Suprapubic skin (tissue), 4 donors: ENCODE measurements at regions not wholly inside any gene's neighbourhood (a gene's known extent, or its start where the extent isn't known, plus 50 kb on each side); places are given as distances from the start of the nearest gene placed in this dataset.

Experiments
- DNase-seq, 2 donors: peaks; one replicate each; pipeline ENCODE4 v3.0.0-alpha.2; 2019; ENCODE audit warnings: low spot score in 2 of 2
- H3K27ac ChIP-seq: fragments of 200-600 bp; sonication (generic); one replicate; pipeline ENCODE4 v1.5.1; 2019
- H3K27me3 ChIP-seq: fragments of 200-600 bp; sonication (generic); one replicate; pipeline ENCODE4 v1.5.1; 2019
- H3K36me3 ChIP-seq: fragments of 200-600 bp; sonication (generic); one replicate; pipeline ENCODE4 v1.5.1; 2019
- H3K4me1 ChIP-seq: fragments of 200-600 bp; sonication (generic); one replicate; pipeline ENCODE4 v1.5.1; 2019
- H3K4me3 ChIP-seq: fragments of 200-600 bp; sonication (generic); one replicate; pipeline ENCODE4 v1.5.1; 2019; ENCODE audit warnings: mild to moderate bottlenecking
- H3K9me3 ChIP-seq: fragments of 200-600 bp; sonication (generic); one replicate; pipeline ENCODE4 v1.5.1; 2019
- CTCF ChIP-seq, 2 donors: fragments of 200-600 bp in 1 of 2; fragments of 450-650 bp in 1 of 2; sonication (generic) in 1 of 2; IDR thresholded peaks; one replicate each; pipeline ENCODE4 v1.5.1; 2016 to 2019; ENCODE audit warnings: antibody characterized with exemption in 2 of 2, mild to moderate bottlenecking in 1 of 2, moderate library complexity in 1 of 2
- EP300 ChIP-seq: sonication (generic); formaldehyde crosslinking; IDR thresholded peaks from one replicate; pipeline ENCODE4 v1.6.1; 2017; ENCODE audit warnings: antibody characterized with exemption
- POLR2A ChIP-seq, 2 donors: fragments of 450-650 bp; IDR thresholded peaks; one replicate each; pipeline ENCODE4 v1.6.1; 2017; ENCODE audit warnings: antibody characterized with exemption in 2 of 2, mild to moderate bottlenecking in 2 of 2, moderate library complexity in 2 of 2
- POLR2AphosphoS5 ChIP-seq, 3 donors: sonication (generic); formaldehyde crosslinking; IDR thresholded peaks; one replicate each; pipeline ENCODE4 v1.6.1; 2017; ENCODE audit warnings: antibody characterized with exemption in 3 of 3
- WGBS: methylation state at CpG from one replicate; pipeline ENCODE4 v1.1.5; 2018; 5-methylcytosine and 5-hydroxymethylcytosine counted together

- 13% methylated on average over 4 of the region's 4 CpGs for WGBS
- Histone ChIP-seq H3K27ac (no peak overlapping the region), H3K27me3 (no peaks in the 10 kb centered on the region), H3K9me3 (no peaks in the 10 kb centered on the region), H3K4me3 (no peak overlapping the region), H3K4me1 (no peaks in the 10 kb centered on the region), H3K36me3 (no peaks in the 10 kb centered on the region)
- DNase-seq = no peak
- TF ChIP-seq POLR2AphosphoS5 (IDR thresholded peaks at IDR 0.05) (no peak), EP300 (no peak)
These were observed 826.9 kb upstream of the EYS start for GRCh38 chr6:66533921-66534404.

DNA sequence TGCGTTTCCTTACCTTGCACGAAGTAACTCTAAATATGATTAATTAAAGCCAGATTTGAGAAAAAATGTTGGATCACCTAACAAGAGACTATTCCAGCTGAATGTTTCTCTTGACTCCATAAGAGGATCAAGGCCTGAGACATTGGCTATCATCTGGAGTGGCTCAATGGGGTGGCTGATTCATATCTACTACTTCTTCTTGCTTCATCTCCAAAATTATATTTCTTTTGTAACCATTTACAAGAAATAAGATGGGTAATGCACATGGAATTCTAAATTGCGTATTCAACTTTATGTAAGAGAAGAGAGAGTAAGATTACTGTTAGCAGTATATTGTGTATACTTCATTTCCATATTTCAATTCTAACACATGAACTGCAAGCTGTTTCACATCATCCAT lies 819.0 kb upstream of the EYS start:
- WGBS = 87% methylated on average over 3 of the region's 3 CpGs
- H3K9me3 ChIP-seq = no peaks in the 10 kb centered on the region
- DNase-seq = no peak
- H3K4me3 ChIP-seq = no peak overlapping the region
- H3K36me3 ChIP-seq = no peaks in the 10 kb centered on the region
- no peak overlapping the region for H3K27ac ChIP-seq
- no peaks in the 10 kb centered on the region for H3K27me3 ChIP-seq
- TF ChIP-seq CTCF (IDR thresholded peaks at IDR 0.05) = no peak
- TF ChIP-seq POLR2A (IDR thresholded peaks at IDR 0.05) = no peak
- TF ChIP-seq POLR2AphosphoS5 (IDR thresholded peaks at IDR 0.05) = no peak
- TF ChIP-seq EP300 = no peak
- no peaks in the 10 kb centered on the region for H3K4me1 ChIP-seq

DNA sequence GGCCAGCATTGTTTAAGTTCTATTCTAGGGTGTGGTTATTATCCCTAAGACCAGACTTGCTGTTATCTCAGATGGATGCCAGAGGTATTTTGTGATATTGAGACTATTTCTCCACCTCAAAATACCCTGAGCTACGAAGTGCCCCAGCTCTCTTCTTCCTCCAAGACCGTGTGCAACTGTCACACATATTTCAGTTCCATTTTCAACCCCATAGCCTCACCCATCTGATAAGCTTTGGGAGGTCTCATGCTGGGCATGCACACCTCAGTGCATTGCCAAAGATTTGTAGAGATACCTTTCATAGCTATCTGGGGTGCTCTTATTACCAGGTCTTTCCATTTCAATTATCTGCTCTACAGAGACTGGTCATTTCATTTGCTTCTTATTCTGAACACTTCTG lies 815.8 kb upstream of the EYS start:
- no peaks in the 10 kb centered on the region for H3K36me3 ChIP-seq
- no peaks in the 10 kb centered on the region for H3K9me3 ChIP-seq
- DNase-seq = no peak
- no peak overlapping the region for H3K4me3 ChIP-seq
- no peaks in the 10 kb centered on the region for H3K4me1 ChIP-seq
- no peaks in the 10 kb centered on the region for H3K27me3 ChIP-seq
- 78% methylated on average over 2 of the region's 2 CpGs for WGBS
- TF ChIP-seq POLR2AphosphoS5 (IDR thresholded peaks at IDR 0.05) (no peak), POLR2A (IDR thresholded peaks at IDR 0.05) (no peak), CTCF (IDR thresholded peaks at IDR 0.05) (no peak), EP300 (no peak)
- no peak overlapping the region for H3K27ac ChIP-seq

DNA sequence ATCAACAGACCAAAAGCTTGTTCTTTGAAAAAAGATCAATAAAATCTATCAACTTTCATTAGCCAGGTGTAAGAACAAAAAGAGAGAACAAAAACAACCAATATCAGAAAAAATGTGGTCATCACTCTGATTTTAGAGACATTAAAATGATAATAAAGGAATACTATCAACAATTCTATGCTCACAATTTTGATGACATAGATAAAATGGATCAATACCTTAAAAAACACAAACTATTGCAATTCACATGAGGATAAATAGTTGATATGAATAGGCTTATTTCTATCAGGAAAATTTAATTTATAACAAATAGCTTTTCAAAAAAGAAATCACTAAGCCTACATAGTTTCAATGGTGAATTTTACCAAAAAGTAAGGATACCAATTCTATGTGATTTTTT lies 809.4 kb upstream of the EYS start:
- Histone ChIP-seq H3K4me3 (no peak overlapping the region), H3K27ac (no peak overlapping the region), H3K36me3 (no peaks in the 10 kb centered on the region), H3K4me1 (no peaks in the 10 kb centered on the region), H3K9me3 (no peaks in the 10 kb centered on the region), H3K27me3 (no peaks in the 10 kb centered on the region)
- TF ChIP-seq POLR2A (IDR thresholded peaks at IDR 0.05) = no peak
- TF ChIP-seq EP300 = no peak
- no peak for TF ChIP-seq CTCF (IDR thresholded peaks at IDR 0.05)
- DNase-seq = no peak

DNA sequence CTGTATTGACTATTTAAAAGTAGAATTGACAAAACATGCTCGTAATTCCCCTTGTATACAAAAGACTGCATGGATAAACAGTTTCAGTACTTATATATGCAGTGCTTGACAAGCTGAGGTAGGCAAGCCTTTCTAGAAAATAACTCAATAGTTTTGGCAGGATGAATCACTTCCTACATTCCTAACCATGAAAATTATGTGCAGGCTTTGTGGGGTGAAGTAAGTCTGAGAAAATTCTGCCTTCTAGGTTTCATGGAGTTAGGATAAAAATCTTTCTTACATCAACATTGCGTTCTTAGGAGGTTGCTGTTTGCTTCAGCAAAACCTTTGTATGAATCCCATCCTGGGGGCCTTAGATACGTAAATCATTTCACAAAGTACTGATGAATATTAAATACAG lies 801.4 kb upstream of the EYS start:
- DNase-seq = no peak
- H3K4me3 ChIP-seq = no peak overlapping the region
- 59% methylated on average over 3 of the region's 3 CpGs for WGBS
- H3K27ac ChIP-seq = no peak overlapping the region
- no peaks in the 10 kb centered on the region for H3K4me1 ChIP-seq
- H3K27me3 ChIP-seq = no peaks in the 10 kb centered on the region
- TF ChIP-seq CTCF (IDR thresholded peaks at IDR 0.05) (no peak), POLR2A (IDR thresholded peaks at IDR 0.05) (no peak), EP300 (no peak), POLR2AphosphoS5 (IDR thresholded peaks at IDR 0.05) (no peak)
- peaks cover 6% of the 10 kb centered on the region for H3K9me3 ChIP-seq
- no peaks in the 10 kb centered on the region for H3K36me3 ChIP-seq

GRCh38 chr6:66499851-66500250 lies 792.8 kb upstream of the EYS start:
- H3K9me3 ChIP-seq = peaks cover 6% of the 10 kb centered on the region
- TF ChIP-seq CTCF (IDR thresholded peaks at IDR 0.05) = no peak
- TF ChIP-seq POLR2AphosphoS5 (IDR thresholded peaks at IDR 0.05) = no peak
- no peak for TF ChIP-seq POLR2A (IDR thresholded peaks at IDR 0.05)
- no peak for TF ChIP-seq EP300
- no peak overlapping the region for H3K4me3 ChIP-seq
- DNase-seq = no peak
- no peaks in the 10 kb centered on the region for H3K36me3 ChIP-seq
- H3K27ac ChIP-seq = no peak overlapping the region
- no peaks in the 10 kb centered on the region for H3K4me1 ChIP-seq
- WGBS = 73% methylated on average over 2 of the region's 2 CpGs
- H3K27me3 ChIP-seq = no peaks in the 10 kb centered on the region
